PFSK-1 (cell line): ENCODE measurements at regions not wholly inside any gene's neighbourhood (a gene's known extent, or its start where the extent isn't known, plus 50 kb on each side); places are given as distances from the start of the nearest gene placed in this dataset.

Source experiments
- REST ChIP-seq, 2 experiments: IDR thresholded peaks; 2 replicates each; pipeline versions ENCODE4 v1.6.1 to v1.8.0; 2011 to 2012; ENCODE audit warnings: low read depth in 2 of 2, low read length in 2 of 2, control low read depth in 1 of 2, inconsistent platforms in 1 of 2, mild to moderate bottlenecking in 1 of 2, moderate library complexity in 1 of 2; ENCODE audit not compliant: insufficient read depth in 1 of 2
- SIN3A ChIP-seq: IDR thresholded peaks from 2 replicates; pipeline ENCODE4 v1.6.1; 2012; ENCODE audit warnings: mild to moderate bottlenecking, low read length, moderate library complexity, borderline replicate concordance; ENCODE audit not compliant: insufficient read depth
- TAF1 ChIP-seq: IDR thresholded peaks from 2 replicates; pipeline ENCODE4 v1.6.1; 2012; ENCODE audit warnings: low read length, control low read depth, borderline replicate concordance; ENCODE audit not compliant: insufficient read depth

- TF ChIP-seq TAF1 (no peak), SIN3A (no peak), REST (IDR thresholded peaks at IDR 0.05; ENCODE audit: insufficient read depth in 1 of 2, low read depth in 2 of 2, low read length in 2 of 2) (no peak)
Observed at GRCh38 chr19:30785458-30786137, 413.4 kb downstream of the ZNF536 start.
